ENCODE measurements at regions not wholly inside any gene's neighbourhood (a gene's known extent, or its start where the extent isn't known, plus 50 kb on each side); places are given as distances from the start of the nearest gene placed in this dataset.

GRCh38 chr21:38614558-38614957 lies 116.3 kb upstream of the ERG start:
- TF ChIP-seq ZNF33A (CRISPR knock-in tag; IDR thresholded peaks at IDR 0.05; ENCODE audit: borderline replicate concordance) = no peak
- TF ChIP-seq, protein P1, sequence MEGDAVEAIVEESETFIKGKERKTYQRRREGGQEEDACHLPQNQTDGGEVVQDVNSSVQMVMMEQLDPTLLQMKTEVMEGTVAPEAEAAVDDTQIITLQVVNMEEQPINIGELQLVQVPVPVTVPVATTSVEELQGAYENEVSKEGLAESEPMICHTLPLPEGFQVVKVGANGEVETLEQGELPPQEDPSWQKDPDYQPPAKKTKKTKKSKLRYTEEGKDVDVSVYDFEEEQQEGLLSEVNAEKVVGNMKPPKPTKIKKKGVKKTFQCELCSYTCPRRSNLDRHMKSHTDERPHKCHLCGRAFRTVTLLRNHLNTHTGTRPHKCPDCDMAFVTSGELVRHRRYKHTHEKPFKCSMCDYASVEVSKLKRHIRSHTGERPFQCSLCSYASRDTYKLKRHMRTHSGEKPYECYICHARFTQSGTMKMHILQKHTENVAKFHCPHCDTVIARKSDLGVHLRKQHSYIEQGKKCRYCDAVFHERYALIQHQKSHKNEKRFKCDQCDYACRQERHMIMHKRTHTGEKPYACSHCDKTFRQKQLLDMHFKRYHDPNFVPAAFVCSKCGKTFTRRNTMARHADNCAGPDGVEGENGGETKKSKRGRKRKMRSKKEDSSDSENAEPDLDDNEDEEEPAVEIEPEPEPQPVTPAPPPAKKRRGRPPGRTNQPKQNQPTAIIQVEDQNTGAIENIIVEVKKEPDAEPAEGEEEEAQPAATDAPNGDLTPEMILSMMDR (CRISPR knock-in tag; IDR thresholded peaks at IDR 0.05) = no peak
- TF ChIP-seq ZBTB7A (CRISPR knock-in tag; IDR thresholded peaks at IDR 0.05) = no peak
- no peak for TF ChIP-seq RAD21 (CRISPR knock-in tag; IDR thresholded peaks at IDR 0.05)
- TF ChIP-seq POLR2AphosphoS5 (IDR thresholded peaks at IDR 0.05; ENCODE audit: low read depth, low read length) = no peak
- TF ChIP-seq, protein P2, sequence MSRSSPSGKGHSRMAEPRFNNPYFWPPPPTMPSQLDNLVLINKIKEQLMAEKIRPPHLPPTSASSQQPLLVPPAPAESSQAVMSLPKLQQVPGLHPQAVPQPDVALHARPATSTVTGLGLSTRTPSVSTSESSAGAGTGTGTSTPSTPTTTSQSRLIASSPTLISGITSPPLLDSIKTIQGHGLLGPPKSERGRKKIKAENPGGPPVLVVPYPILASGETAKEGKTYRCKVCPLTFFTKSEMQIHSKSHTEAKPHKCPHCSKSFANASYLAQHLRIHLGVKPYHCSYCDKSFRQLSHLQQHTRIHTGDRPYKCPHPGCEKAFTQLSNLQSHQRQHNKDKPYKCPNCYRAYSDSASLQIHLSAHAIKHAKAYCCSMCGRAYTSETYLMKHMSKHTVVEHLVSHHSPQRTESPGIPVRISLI (CRISPR knock-in tag; IDR thresholded peaks at IDR 0.05; ENCODE audit: borderline replicate concordance) = no peak
- TF ChIP-seq, protein P3, sequence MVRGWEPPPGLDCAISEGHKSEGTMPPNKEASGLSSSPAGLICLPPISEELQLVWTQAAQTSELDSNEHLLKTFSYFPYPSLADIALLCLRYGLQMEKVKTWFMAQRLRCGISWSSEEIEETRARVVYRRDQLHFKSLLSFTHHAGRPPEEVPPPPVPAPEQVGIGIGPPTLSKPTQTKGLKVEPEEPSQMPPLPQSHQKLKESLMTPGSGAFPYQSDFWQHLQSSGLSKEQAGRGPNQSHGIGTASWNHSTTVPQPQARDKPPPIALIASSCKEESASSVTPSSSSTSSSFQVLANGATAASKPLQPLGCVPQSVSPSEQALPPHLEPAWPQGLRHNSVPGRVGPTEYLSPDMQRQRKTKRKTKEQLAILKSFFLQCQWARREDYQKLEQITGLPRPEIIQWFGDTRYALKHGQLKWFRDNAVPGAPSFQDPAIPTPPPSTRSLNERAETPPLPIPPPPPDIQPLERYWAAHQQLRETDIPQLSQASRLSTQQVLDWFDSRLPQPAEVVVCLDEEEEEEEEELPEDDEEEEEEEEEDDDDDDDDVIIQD (CRISPR knock-in tag; IDR thresholded peaks at IDR 0.05; ENCODE audit: low read depth) = no peak
- TF ChIP-seq ATF3 (CRISPR knock-in tag; IDR thresholded peaks at IDR 0.05) = no peak
